Head of caudate nucleus (tissue), 42 donors: ENCODE measurements at regions not wholly inside any gene's neighbourhood (a gene's known extent, or its start where the extent isn't known, plus 50 kb on each side); places are given as distances from the start of the nearest gene placed in this dataset.

Experiments used
- DNase-seq, 42 donors: peaks; one replicate each; pipeline versions ENCODE4 v3.0.0 to v3.0.0-alpha.2; 2020 to 2021; ENCODE audit warnings: mixed read lengths in 7 of 42
- intact Hi-C: fragments of 100-400 bp; cut with DNase I; formaldehyde crosslinking; loops from one replicate; pipeline ENCODE4 v1.15.0; 2022

DNA sequence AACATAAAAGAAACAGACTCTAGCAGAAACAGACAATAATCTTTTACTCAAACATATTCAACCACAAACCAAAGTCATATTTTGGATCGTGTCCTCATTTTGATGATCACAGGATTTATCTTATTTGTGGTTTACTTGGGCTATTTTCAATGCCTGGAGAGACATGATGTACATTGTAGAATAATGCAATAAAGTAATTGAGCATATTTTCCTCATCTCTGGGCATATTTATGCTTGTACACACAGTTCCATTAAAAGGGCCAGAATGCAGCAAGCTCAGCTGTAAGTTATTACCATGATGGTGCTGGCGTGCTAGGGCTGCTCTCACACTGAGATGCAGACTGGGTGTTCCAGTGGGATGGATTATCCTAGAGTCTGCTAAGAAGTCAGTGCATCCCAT, 456.7 kb downstream of the TLE4 start:
- DNase-seq: no peak
- intact Hi-C loops: no loop called here

DNA sequence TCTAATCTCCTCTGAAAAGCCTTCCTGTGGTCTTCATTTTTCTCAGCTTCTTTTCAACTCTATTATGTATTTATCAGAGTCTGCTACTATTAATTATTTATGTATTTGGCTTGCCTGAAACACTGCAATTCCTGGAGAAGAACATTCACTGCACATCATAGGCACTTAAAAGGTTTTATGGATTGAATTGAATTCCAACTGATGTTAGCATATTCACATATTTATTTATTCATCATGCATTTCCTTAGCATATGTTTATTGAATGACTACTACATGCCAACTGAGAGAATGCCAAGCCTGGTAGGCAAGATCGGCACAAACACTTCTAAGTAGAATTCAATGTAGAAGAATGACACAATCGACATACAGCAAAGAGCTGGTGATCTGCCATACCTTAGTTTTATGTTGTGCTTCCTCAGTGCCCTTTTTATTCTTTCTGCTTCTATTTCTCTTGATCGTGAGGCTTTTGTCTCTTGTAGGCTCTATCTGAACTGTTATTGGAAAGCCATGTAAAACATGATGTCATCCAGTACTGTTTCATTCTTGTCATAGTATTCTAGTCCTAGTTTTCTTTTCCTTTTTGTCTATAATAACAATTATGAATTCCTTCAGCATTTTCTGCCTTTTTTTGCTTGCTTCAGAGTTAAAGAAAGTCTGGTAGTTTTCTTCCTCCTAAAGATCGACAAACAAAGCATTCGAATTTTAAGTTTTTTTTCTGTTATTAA, 454.2 kb downstream of the TLE4 start:
- intact Hi-C loops: no loop called here
- DNase-seq: no peak

DNA sequence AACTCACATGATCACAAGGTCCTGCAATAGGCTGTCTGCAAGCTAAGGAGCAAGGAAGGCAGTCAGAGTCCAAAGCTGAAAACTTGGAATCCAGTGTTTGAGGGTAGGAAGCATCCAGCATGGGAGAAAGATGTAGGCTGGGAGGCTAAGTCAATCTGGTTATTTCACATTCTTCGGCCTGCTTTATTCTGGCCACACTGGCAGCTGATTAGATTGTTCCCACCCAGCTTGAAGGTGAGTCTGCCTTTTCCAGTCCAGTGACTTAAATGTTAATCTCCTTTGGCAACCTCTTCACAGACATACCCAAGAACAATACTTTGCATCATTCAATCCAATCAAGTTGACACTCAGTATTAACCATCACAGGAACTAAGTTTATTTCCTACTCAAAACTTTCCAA, 453.4 kb downstream of the TLE4 start:
- no peak for DNase-seq
- intact Hi-C loops: no loop called here

- no peak for DNase-seq
- intact Hi-C loops: no loop called here
Measured at GRCh38 chr9:80020530-80020929, 448.8 kb downstream of the TLE4 start.

DNA sequence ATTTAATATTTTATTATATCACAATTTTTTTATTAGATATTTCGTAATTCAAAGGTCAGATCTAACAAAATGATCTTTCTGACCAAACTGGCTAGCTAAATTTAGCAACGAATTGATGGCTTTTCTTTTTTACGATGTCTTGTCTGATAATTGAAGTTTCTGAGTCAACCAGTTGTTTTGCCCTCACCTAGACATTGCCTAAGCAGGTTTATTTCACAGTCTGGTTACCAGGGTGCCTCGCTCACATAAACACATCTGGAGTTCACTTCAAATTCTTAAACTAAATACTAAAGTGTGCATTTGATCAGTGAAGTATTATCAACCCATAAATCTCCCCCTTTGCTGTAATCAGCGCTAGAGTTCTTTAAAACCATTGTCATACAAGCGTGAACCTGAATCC, 448.3 kb downstream of the TLE4 start:
- DNase-seq: no peak
- intact Hi-C loops: no loop called here

DNA sequence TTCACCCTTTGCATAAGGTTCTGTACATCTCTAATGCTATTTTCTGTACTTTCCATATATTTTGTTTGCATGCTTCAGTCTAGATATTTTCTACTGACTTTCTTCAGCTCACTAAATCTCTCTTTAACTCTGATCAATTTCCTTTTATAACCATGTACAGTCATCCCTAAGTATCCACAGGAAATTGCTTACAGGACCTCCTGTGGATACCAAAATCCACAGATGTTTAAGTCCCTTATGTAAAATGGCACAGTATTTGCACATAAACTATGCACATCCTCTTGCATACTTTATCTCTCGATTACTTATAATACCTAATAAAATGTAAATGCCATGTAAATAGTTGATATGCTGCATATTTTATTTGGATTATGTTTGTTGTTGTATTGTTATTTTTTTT, 442.1 kb downstream of the TLE4 start:
- intact Hi-C loops: no loop called here
- DNase-seq: no peak

- no peak for DNase-seq
- intact Hi-C loops: no loop called here
Measured at GRCh38 chr9:80012557-80013330, 441.0 kb downstream of the TLE4 start.

- DNase-seq: no peak
Measured at GRCh38 chr9:80009204-80009603, 437.4 kb downstream of the TLE4 start.

GRCh38 chr9:80004714-80005113, 432.9 kb downstream of the TLE4 start:
- DNase-seq: no peak
- intact Hi-C loops: no loop called here

More at GRCh38 chr9:80009204-80009603, 437.4 kb downstream of the TLE4 start:
- intact Hi-C loops: no loop called here

DNA sequence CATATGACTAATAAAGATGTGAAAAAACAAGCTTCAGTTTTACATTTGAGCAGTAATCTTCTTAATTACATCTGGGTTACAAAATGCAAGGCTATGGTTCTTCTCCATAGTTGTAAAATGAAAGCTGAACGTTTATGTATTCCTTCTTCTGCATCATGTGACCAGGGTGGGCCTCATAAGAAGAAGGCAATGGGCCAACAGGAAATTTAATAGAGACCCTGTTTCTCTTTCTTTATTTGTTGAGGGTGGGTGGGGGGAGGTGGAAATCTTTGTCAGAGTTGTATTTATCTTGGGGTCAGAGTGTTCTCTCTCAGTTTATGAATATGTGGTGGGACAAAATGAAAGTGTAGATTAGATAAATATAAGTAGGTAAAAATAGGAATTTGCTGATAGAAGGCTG, 418.8 kb downstream of the TLE4 start:
- intact Hi-C loops: no loop called here
- DNase-seq: no peak

GRCh38 chr9:79989079-79989478, 417.3 kb downstream of the TLE4 start:
- intact Hi-C loops: no loop called here
- DNase-seq: no peak

DNA sequence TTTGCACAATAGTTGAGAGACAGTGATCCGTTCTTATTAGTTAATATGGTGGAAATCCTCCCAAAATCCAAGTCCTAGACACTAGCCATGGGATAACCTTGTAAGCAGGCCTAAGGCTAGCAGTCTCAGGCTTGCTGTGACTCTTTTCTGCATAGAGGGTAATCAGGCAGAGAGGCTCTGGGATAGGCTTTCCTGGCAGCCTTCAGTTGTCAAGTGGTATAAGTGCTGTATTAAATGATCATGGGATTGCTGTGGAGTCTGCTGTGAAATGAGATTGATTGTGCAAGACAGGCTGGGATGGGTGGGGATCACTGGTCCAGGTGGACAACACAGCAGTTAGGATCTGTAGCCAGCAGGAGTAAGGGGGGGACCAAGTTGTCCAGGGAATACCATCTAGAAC, 416.4 kb downstream of the TLE4 start:
- intact Hi-C loops: no loop called here

GRCh38 chr9:79986437-79986836, 414.7 kb downstream of the TLE4 start:
- intact Hi-C loops: no loop called here
- no peak for DNase-seq

More for the DNA sequence above, 416.4 kb downstream of the TLE4 start:
- DNase-seq: no peak

- intact Hi-C loops: no loop called here
- DNase-seq: no peak
Measured at GRCh38 chr9:79985772-79986171, 414.0 kb downstream of the TLE4 start.

GRCh38 chr9:79985264-79985663, 413.5 kb downstream of the TLE4 start:
- intact Hi-C loops: no loop called here
- DNase-seq: peak in 1 of 42 donors; percentile 19

DNA sequence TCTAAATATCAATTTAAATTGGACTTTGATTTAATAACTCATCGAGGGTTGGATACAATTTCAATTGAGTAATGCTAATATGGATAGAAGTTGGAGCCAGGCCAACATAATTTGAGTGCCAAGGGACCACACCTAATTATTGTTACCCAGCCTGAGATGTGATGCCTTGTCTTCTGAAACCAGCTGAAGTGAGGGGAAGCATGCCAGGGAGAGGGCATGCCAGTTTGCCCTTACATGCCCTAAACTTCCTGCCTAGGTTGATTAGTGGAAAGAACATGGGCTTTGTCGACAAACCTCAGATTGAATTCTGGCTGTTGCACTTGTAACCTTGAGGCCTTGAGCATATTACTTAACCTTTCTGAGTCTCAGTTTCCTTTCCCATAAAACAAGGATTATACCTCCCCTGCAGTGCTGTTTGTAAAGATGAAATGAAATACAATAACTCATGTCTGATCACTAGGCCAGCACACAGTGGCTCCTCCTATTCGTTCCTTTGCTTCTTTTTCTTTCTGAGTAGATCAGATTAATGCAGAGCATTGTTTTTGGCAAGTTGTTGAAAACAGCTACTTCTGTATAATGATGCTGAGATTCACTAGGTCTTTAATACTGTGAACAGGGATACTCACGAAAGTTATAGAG, 412.8 kb downstream of the TLE4 start:
- DNase-seq: no peak
- intact Hi-C loops: no loop called here

DNA sequence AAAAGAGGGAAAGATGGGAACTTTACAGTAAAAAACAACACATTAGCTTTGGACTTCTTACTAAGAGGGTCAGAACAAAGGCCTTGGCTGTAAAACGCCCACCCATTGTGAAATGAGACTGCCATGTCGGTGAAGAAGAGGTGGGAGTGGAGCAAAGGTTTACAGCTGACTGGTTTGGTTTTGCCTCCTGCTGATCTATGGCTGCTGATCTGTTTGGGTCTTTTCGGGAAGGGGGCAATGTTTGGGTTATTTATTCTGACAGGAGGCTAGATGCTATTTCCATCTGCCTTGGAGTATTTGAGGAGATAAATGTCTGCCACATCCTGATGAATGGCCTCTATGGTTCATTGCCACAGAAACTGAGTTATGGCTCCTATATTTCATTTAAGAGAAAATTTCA, 408.7 kb downstream of the TLE4 start:
- intact Hi-C loops: no loop called here

DNA sequence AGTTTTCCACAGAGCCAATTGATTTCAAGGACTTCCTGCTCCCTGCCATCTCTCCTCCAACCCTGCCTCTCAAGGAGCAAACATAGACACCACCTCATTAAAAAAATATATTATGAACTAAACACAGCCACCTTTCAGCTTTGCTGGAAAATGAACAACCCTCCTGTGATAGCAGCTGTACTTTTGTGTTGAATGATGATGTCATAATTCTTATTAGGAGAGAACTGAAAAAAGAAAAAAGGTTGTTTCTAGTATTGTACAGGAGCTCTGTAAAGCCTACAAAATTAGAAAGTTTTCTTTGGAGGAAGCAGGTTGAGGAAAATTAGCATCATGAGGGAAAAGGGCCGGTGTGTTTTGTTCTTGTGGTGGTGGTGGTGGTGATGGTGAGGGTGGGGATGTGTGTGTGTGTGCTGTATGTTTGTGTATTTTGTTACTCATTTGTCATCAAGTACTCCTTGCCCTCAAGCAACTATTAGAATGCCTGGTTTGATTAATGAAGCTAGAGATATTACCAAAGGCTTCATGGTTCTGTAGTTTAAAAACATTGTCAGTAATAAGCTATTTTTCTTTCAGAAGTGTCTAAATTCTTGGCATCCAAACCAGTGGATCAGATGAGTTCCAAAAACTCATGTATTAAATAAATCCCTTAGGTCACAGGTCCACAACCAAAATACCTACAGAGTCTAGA, 405.9 kb downstream of the TLE4 start:
- intact Hi-C loops: no loop called here
- no peak for DNase-seq

More for the DNA sequence above, 408.7 kb downstream of the TLE4 start:
- DNase-seq: no peak

- no peak for DNase-seq
- intact Hi-C loops: no loop called here
Measured at GRCh38 chr9:79977074-79977435, 405.3 kb downstream of the TLE4 start.
